Mucosa of descending colon (tissue), 3 donors: ENCODE measurements at regions not wholly inside any gene's neighbourhood (a gene's known extent, or its start where the extent isn't known, plus 50 kb on each side); places are given as distances from the start of the nearest gene placed in this dataset.
"Not testable (repeated sequence)": the region's sequence is repeated elsewhere in the genome, so short reads cannot be mapped to it uniquely, and the experiment has no call there.

Source experiments
- ATAC-seq: fragments of 200-7000 bp; cut with Tn5 transposase; one replicate; pipeline ENCODE4 v1.9.1; 2020; ENCODE audit warnings: mild to moderate bottlenecking, moderate library complexity
- DNase-seq, 3 donors: peaks; one replicate each; pipeline ENCODE4 v3.0.0-alpha.2; 2020
- H3K36me3 ChIP-seq: fragments of 200-600 bp; one replicate; pipeline ENCODE4 v1.8.0; 2021; ENCODE audit warnings: low read depth, mild to moderate bottlenecking
- H3K4me1 ChIP-seq: fragments of 200-600 bp; one replicate; pipeline ENCODE4 v1.8.0; 2021; ENCODE audit warnings: low read depth, mild to moderate bottlenecking
- H3K4me3 ChIP-seq: fragments of 200-600 bp; one replicate; pipeline ENCODE4 v1.8.0; 2021; ENCODE audit warnings: mild to moderate bottlenecking
- H3K9me3 ChIP-seq: fragments of 200-600 bp; one replicate; pipeline ENCODE4 v1.8.0; 2021; ENCODE audit warnings: mild to moderate bottlenecking
- intact Hi-C, 2 donors: fragments of 100-400 bp; cut with DNase I in 1 of 2; cut with micrococcal nuclease in 1 of 2; formaldehyde crosslinking; loops; one replicate each; pipeline versions ENCODE4 v1.11.0 to v1.11.1; 2022; cut with DNase I, micrococcal nuclease
- TF ChIP-seq, protein P1 (sequence below): fragments of 200-600 bp; IDR thresholded peaks from one replicate; pipeline ENCODE4 v1.8.0; 2022; ENCODE audit warnings: antibody characterized with exemption, mild to moderate bottlenecking
- donor health status: DM: no; HTN: no; CAD: no; lungs with moderate emphysema.
- donor health status: DM: no; HTN: no; CAD: no.
- donor health status: DM: no; HTN: yes; CAD: no.

DNA sequence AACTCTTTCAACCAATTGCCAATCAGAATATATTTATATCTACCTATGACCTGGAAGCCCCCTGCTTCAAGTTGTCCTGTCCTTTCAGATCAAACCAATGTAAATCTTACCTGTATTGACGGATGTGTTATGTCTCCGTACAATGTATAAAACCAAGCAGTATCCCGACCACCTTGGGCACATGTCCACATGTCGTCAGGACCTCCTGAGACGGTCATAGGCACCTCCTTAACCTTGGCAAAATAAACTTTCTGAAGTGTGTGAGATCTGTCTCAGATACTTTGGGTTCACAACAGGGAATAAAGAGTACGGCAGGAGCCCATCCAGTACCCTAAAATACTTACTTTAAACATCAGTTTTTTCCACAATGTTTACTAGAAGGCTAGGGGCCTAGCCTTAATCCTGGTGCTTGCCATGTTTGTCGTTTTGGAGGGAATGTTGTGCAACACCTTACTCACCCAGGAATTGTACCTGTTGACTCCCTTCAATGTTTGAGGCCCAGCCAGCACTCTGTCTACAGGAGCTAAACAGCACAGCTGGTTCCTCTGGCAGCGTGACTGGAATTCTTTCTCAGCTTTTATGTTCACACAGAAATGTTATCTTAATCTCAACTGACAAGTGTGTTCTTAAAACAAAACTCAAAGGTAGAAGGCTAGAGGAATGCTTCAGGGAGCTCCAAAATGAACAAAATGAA, 90.8 kb upstream of the USP25 start:
- intact Hi-C loops: no loop called here
- TF ChIP-seq, protein P1, sequence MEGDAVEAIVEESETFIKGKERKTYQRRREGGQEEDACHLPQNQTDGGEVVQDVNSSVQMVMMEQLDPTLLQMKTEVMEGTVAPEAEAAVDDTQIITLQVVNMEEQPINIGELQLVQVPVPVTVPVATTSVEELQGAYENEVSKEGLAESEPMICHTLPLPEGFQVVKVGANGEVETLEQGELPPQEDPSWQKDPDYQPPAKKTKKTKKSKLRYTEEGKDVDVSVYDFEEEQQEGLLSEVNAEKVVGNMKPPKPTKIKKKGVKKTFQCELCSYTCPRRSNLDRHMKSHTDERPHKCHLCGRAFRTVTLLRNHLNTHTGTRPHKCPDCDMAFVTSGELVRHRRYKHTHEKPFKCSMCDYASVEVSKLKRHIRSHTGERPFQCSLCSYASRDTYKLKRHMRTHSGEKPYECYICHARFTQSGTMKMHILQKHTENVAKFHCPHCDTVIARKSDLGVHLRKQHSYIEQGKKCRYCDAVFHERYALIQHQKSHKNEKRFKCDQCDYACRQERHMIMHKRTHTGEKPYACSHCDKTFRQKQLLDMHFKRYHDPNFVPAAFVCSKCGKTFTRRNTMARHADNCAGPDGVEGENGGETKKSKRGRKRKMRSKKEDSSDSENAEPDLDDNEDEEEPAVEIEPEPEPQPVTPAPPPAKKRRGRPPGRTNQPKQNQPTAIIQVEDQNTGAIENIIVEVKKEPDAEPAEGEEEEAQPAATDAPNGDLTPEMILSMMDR: no peak

DNA sequence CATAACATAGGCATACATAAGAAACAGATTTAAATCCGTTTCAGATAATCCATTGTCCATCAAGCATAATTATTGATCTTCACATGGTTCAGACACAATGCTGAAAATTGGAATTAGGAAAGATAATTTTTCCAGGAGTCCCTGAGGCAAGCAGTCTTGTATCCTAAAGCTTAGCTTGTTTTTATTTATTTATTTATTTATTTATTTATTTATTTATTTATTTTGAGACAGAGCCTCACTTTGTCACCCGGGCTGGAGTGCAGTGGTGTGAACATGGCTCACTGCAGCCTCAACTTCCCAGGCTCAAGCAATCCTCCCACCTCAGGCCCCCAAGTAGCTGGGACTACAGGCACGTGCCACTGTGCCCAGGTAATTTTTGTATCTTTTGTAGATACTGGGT, 89.7 kb upstream of the USP25 start:
- intact Hi-C loops, H3K36me3 ChIP-seq, H3K4me1 ChIP-seq, H3K4me3 ChIP-seq, H3K9me3 ChIP-seq, ATAC-seq, DNase-seq: not testable (repeated sequence)

More for the DNA sequence above, 90.8 kb upstream of the USP25 start:
- no peak overlapping the region for H3K4me3 ChIP-seq
- H3K4me1 ChIP-seq: no peaks in the 10 kb centered on the region
- ATAC-seq: peak; percentile 59
- peak in 1 of 3 donors; percentile 12 for DNase-seq
- no peaks in the 10 kb centered on the region for H3K36me3 ChIP-seq
- H3K9me3 ChIP-seq: no peaks in the 10 kb centered on the region

DNA sequence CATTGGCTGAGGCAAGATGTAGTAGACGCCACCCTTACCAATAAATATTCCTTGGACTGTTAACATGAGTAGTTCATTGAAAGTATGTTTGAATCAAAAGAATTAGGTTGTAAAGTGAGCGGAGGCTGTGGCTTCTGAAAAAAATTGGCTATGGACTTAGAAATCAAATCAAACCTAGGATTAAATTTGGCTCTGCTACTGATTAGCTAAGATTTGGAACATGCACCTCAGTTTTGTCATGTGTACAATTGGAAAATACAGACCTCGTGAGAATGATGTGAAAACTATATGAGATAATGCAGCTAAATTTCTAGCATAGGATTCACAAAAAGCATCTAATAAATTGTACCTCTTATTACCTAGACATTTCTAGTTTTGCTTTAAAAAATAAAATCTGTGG, 85.3 kb upstream of the USP25 start:
- TF ChIP-seq, protein P1: no peak
- Histone ChIP-seq H3K36me3 (no peaks in the 10 kb centered on the region), H3K9me3 (no peaks in the 10 kb centered on the region), H3K4me1 (no peaks in the 10 kb centered on the region), H3K4me3 (no peak overlapping the region)
- ATAC-seq (no peak), DNase-seq (no peak)
- intact Hi-C loops: no loop called here

DNA sequence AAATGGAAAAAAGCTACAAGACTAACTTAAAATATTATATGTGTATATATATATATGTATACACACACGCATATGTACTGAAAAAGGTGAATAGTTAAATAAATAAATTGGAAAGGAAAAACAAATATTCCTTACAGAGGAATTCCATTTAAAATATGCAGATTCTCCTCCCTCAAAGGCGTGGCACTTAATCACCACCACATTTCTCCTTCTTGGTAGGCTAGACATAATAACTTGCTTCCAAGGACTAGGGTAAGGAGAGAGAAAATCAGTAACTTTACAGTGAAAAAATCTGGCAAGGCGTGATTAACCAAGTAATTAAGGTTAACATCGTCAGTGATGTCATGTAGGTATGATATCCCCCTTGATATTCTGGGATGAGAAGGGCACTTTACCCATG, 84.0 kb upstream of the USP25 start:
- TF ChIP-seq, protein P1: no peak
- H3K4me1 ChIP-seq: no peaks in the 10 kb centered on the region
- DNase-seq (no peak), ATAC-seq (no peak)
- H3K36me3 ChIP-seq: no peaks in the 10 kb centered on the region
- intact Hi-C loops: no loop called here
- H3K4me3 ChIP-seq: no peak overlapping the region
- no peaks in the 10 kb centered on the region for H3K9me3 ChIP-seq

DNA sequence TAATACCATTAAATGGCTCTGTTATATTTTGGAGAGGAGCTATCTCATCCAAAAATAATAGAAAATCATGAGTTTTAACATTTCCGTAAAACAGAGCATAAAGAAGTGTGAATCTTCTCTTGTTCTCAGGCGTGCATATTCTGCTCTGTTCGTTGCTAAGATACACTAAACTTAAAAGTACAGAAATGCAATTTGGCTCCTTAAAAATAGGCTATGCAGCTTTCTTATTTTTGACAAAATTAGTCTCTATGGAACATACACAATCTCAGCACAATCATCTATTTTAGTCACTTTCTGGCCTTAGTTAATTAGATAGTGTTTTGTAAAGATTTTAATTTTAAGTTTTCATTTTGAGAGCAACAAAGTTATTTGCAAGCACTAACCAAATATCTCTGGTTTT, 79.0 kb upstream of the USP25 start:
- intact Hi-C loops: no loop called here
- Histone ChIP-seq H3K36me3 (no peaks in the 10 kb centered on the region), H3K4me1 (no peaks in the 10 kb centered on the region), H3K4me3 (no peak overlapping the region), H3K9me3 (no peaks in the 10 kb centered on the region)
- no peak for ATAC-seq
- TF ChIP-seq, protein P1: no peak
- no peak for DNase-seq

DNA sequence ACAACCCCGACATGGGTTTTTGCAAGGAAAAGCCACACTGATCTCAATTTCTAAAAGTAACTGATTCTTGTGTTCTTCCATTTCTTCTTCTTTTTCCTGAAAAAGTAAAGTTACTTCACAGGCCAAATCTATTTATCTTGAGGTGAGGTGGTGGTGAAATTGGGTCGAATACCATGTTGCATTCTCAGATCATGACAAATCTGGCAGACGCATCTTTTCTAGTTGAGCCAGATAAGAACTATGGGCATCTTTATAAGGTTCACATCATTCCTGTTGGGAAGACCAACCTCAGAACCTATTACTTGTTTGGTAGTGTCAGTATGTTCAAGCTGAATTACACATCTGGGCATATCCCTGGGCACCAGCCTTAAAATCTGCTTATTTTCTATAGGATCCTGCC, 78.6 kb upstream of the USP25 start:
- Histone ChIP-seq H3K36me3 (no peaks in the 10 kb centered on the region), H3K4me1 (no peaks in the 10 kb centered on the region), H3K4me3 (no peak overlapping the region), H3K9me3 (no peaks in the 10 kb centered on the region)
- intact Hi-C loops: no loop called here
- TF ChIP-seq, protein P1: no peak
- DNase-seq (no peak), ATAC-seq (no peak)
